SIG-M5 treated with dmso at 0.1 percent for 504 hours (cell line): ENCODE measurements at regions not wholly inside any gene's neighbourhood (a gene's known extent, or its start where the extent isn't known, plus 50 kb on each side); places are given as distances from the start of the nearest gene placed in this dataset.

Experiments used
- DNase-seq: peaks from one replicate; lab custom pipeline; 2025; ENCODE audit not compliant: unreplicated experiment; lab: John Stamatoyannopoulos, UW

GRCh38 chr7:116083796-116084195, 53.2 kb upstream of the TFEC start:
- no peak for DNase-seq

- no peak for DNase-seq
Measured at GRCh38 chr7:116086547-116087045, 56.0 kb upstream of the TFEC start.

GRCh38 chr7:116087291-116087690, 56.7 kb upstream of the TFEC start:
- DNase-seq, result peak; percentile 67

- no peak for DNase-seq
Measured at GRCh38 chr7:116087984-116088383, 57.4 kb upstream of the TFEC start.

- no peak for DNase-seq
Measured at GRCh38 chr7:116089293-116089692, 58.7 kb upstream of the TFEC start.

GRCh38 chr7:116093516-116094301, 63.1 kb upstream of the TFEC start:
- DNase-seq, result no peak

GRCh38 chr7:116095396-116095795, 64.8 kb upstream of the TFEC start:
- peak; percentile 64 for DNase-seq

- peak; percentile 21 for DNase-seq
Measured at GRCh38 chr7:116097365-116098009, 66.9 kb upstream of the TFEC start.

GRCh38 chr7:116098175-116098574, 67.6 kb upstream of the TFEC start:
- no peak for DNase-seq

GRCh38 chr7:116100626-116101025, 70.1 kb upstream of the TFEC start:
- no peak for DNase-seq

GRCh38 chr7:116101704-116102103, 71.1 kb upstream of the TFEC start:
- no peak for DNase-seq

- DNase-seq, result peak; percentile 4
Measured at GRCh38 chr7:116111475-116111874, 80.9 kb upstream of the TFEC start.

GRCh38 chr7:116113310-116113709, 82.7 kb upstream of the TFEC start:
- no peak for DNase-seq

- no peak for DNase-seq
Measured at GRCh38 chr7:116120839-116121238, 89.5 kb upstream of the TES start.

- DNase-seq, result peak; percentile 54
Measured at GRCh38 chr7:116122972-116123595, 87.3 kb upstream of the TES start.

GRCh38 chr7:116128139-116128538, 82.2 kb upstream of the TES start:
- no peak for DNase-seq

GRCh38 chr7:116135306-116135705, 75.0 kb upstream of the TES start:
- DNase-seq, result no peak

- DNase-seq, result peak; percentile 54
Measured at GRCh38 chr7:116138202-116138801, 72.0 kb upstream of the TES start.

GRCh38 chr7:116139007-116139406, 71.3 kb upstream of the TES start:
- DNase-seq, result no peak

GRCh38 chr7:116139807-116140206, 70.5 kb upstream of the TES start:
- no peak for DNase-seq

- DNase-seq, result no peak
Measured at GRCh38 chr7:116142374-116142773, 68.0 kb upstream of the TES start.

GRCh38 chr7:116142850-116143249, 67.5 kb upstream of the TES start:
- DNase-seq, result no peak
